Astrocyte (in vitro differentiated cells and primary cell): ENCODE measurements at regions not wholly inside any gene's neighbourhood (a gene's known extent, or its start where the extent isn't known, plus 50 kb on each side); places are given as distances from the start of the nearest gene placed in this dataset.

ENCODE experiments used
- DNase-seq: peaks from one replicate; pipeline ENCODE4 v3.0.0-alpha.2; 2010; ENCODE audit warnings: low read depth
- FAIRE-seq: peaks from 2 replicates; lab custom pipeline; 2011; peaks lifted over from hg19 to GRCh38; lab: Jason Lieb, UNC
- H2AFZ ChIP-seq: 2 replicates; pipeline ENCODE4 v1.6.0; 2012; ENCODE audit warnings: low read depth, low read length, inconsistent platforms
- H3K27ac ChIP-seq: 2 replicates; pipeline ENCODE4 v1.5.1; 2011; ENCODE audit warnings: low read depth, low read length, inconsistent platforms
- H3K27me3 ChIP-seq: 2 replicates; pipeline ENCODE4 v1.6.0; 2011; ENCODE audit warnings: low read length, inconsistent platforms; ENCODE audit not compliant: insufficient read depth
- H3K36me3 ChIP-seq: 2 replicates; pipeline ENCODE4 v1.5.1; 2011; ENCODE audit warnings: low read length, inconsistent platforms; ENCODE audit not compliant: insufficient read depth
- H3K4me1 ChIP-seq: 2 replicates; pipeline ENCODE4 v1.5.1; 2011; ENCODE audit warnings: low read length, inconsistent platforms; ENCODE audit not compliant: insufficient read depth
- H3K4me2 ChIP-seq: 2 replicates; pipeline ENCODE4 v1.6.0; 2012; ENCODE audit warnings: low read length, inconsistent platforms
- H3K4me3 ChIP-seq: 2 replicates; pipeline ENCODE4 v1.5.1; 2011; ENCODE audit warnings: low read depth, mild to moderate bottlenecking, low read length, inconsistent platforms; ENCODE audit not compliant: insufficient read depth
- H3K79me2 ChIP-seq: 2 replicates; pipeline ENCODE4 v1.6.0; 2012; ENCODE audit warnings: mild to moderate bottlenecking, low read length, inconsistent platforms; ENCODE audit not compliant: insufficient read depth
- H3K9ac ChIP-seq: 2 replicates; pipeline ENCODE4 v1.6.0; 2012; ENCODE audit warnings: mild to moderate bottlenecking, low read length, inconsistent platforms
- H3K9me3 ChIP-seq: 2 replicates; pipeline ENCODE4 v1.5.1; 2012; ENCODE audit warnings: low read depth, mild to moderate bottlenecking, low read length, inconsistent platforms; ENCODE audit not compliant: insufficient read depth
- H4K20me1 ChIP-seq: 2 replicates; pipeline ENCODE4 v1.6.0; 2012; ENCODE audit warnings: low read length, inconsistent platforms; ENCODE audit not compliant: insufficient read depth
- H3K27ac Mint-ChIP-seq: one replicate; pipeline ENCODE4 v1.8.0; 2021; ENCODE audit warnings: mild to moderate bottlenecking, mixed read lengths; ENCODE audit not compliant: unreplicated experiment
- H3K27me3 Mint-ChIP-seq: one replicate; pipeline ENCODE4 v1.8.0; 2021; ENCODE audit warnings: low read depth, mixed read lengths; ENCODE audit not compliant: unreplicated experiment
- H3K36me3 Mint-ChIP-seq: one replicate; pipeline ENCODE4 v1.8.0; 2021; ENCODE audit warnings: low read depth, mixed read lengths; ENCODE audit not compliant: unreplicated experiment
- H3K4me1 Mint-ChIP-seq: one replicate; pipeline ENCODE4 v1.8.0; 2021; ENCODE audit warnings: low read depth, mixed read lengths; ENCODE audit not compliant: unreplicated experiment
- H3K4me3 Mint-ChIP-seq: one replicate; pipeline ENCODE4 v1.8.0; 2021; ENCODE audit warnings: mild to moderate bottlenecking, moderate library complexity, mixed read lengths; ENCODE audit not compliant: unreplicated experiment
- H3K9me3 Mint-ChIP-seq: one replicate; pipeline ENCODE4 v1.8.0; 2021; ENCODE audit warnings: mild to moderate bottlenecking, mixed read lengths; ENCODE audit not compliant: unreplicated experiment
- EZH2 ChIP-seq: IDR thresholded peaks from 2 replicates; pipeline ENCODE4 v1.6.1; 2012; ENCODE audit warnings: mild to moderate bottlenecking, low read length, inconsistent platforms; ENCODE audit not compliant: insufficient read depth
- TF ChIP-seq, protein P1 (sequence below): IDR thresholded peaks from 2 replicates; pipeline ENCODE4 v1.5.1; 2011; ENCODE audit warnings: low read depth, mild to moderate bottlenecking, inconsistent platforms, low read length, moderate library complexity; ENCODE audit not compliant: insufficient read depth

DNA sequence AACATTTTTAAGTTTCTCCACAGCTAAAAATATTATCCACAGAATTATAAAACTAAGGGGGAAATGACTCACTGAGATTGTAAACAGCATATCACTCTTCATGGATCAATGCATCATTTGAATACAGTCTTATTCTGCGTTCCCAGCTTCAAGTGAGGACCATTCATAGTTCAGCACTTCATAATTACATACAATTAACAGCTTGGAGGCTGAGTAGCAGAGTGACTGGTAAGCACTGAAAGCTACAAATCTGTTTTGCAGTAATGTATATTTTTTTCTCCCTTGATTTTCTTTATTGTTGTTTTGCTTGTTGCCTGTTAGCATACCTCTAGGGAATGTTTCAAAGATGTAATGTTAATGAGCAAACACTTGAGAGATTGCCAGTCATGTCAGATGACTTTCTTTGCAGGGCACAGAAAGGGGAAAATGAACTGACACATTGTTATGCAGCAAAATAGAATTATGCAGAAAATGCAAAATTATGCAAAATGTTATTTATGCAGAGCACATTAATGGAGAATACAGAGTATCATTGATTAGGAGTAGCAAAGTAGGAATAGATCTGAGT is 138.6 kb downstream of the RPS29 start:
- no peaks in the 10 kb centered on the region for H3K4me1 Mint-ChIP-seq
- H3K27me3 Mint-ChIP-seq: no peaks in the 10 kb centered on the region
- H3K9me3 Mint-ChIP-seq: peaks cover 6% of the 10 kb centered on the region
- H3K27ac Mint-ChIP-seq: no peak overlapping the region
- no peaks in the 10 kb centered on the region for H3K27me3 ChIP-seq
- FAIRE-seq (no peak), DNase-seq (no peak)
- no peak overlapping the region for H3K9ac ChIP-seq
- H3K27ac ChIP-seq: no peak overlapping the region
- no peak overlapping the region for H3K4me3 Mint-ChIP-seq
- H3K79me2 ChIP-seq: no peaks in the 10 kb centered on the region
- no peaks in the 10 kb centered on the region for H3K36me3 ChIP-seq
- peaks cover 7% of the 10 kb centered on the region for H3K9me3 ChIP-seq
- no peaks in the 10 kb centered on the region for H4K20me1 ChIP-seq
- H3K4me2 ChIP-seq: no peak overlapping the region
- H2AFZ ChIP-seq: no peak overlapping the region
- H3K4me3 ChIP-seq: no peak overlapping the region
- no peaks in the 10 kb centered on the region for H3K4me1 ChIP-seq
- TF ChIP-seq, protein P1, sequence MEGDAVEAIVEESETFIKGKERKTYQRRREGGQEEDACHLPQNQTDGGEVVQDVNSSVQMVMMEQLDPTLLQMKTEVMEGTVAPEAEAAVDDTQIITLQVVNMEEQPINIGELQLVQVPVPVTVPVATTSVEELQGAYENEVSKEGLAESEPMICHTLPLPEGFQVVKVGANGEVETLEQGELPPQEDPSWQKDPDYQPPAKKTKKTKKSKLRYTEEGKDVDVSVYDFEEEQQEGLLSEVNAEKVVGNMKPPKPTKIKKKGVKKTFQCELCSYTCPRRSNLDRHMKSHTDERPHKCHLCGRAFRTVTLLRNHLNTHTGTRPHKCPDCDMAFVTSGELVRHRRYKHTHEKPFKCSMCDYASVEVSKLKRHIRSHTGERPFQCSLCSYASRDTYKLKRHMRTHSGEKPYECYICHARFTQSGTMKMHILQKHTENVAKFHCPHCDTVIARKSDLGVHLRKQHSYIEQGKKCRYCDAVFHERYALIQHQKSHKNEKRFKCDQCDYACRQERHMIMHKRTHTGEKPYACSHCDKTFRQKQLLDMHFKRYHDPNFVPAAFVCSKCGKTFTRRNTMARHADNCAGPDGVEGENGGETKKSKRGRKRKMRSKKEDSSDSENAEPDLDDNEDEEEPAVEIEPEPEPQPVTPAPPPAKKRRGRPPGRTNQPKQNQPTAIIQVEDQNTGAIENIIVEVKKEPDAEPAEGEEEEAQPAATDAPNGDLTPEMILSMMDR: no peak
- no peak for TF ChIP-seq EZH2
- H3K36me3 Mint-ChIP-seq: peaks cover 3% of the 10 kb centered on the region

DNA sequence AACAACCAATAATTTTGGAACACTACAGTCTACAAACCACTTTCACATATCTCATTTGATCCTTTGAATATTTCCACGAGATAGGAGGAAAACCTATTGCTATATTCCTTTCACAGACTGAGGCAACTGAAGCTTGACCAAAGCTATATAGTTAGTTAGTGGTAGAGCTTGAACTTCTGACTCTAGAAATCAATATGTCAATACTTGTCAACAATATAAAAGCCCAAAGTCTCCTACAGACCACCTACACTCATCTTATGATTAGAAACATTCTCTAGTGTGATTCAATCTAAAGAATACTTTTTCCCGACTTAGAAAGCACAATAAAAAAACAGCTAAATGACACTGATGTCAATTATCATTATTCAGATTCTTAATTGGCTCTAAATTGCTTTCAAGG is 139.4 kb downstream of the RPS29 start:
- FAIRE-seq (no peak), DNase-seq (no peak)
- H3K9me3 Mint-ChIP-seq: peaks cover 6% of the 10 kb centered on the region
- H3K27ac Mint-ChIP-seq: no peak overlapping the region
- H3K27me3 Mint-ChIP-seq: no peaks in the 10 kb centered on the region
- Histone ChIP-seq H3K27ac (no peak overlapping the region), H3K4me1 (no peaks in the 10 kb centered on the region), H3K9me3 (peaks cover 7% of the 10 kb centered on the region), H2AFZ (no peak overlapping the region), H3K79me2 (no peaks in the 10 kb centered on the region), H3K4me3 (no peak overlapping the region), H3K27me3 (no peaks in the 10 kb centered on the region), H3K9ac (no peak overlapping the region), H3K36me3 (no peaks in the 10 kb centered on the region), H3K4me2 (no peak overlapping the region), H4K20me1 (no peaks in the 10 kb centered on the region)
- H3K4me3 Mint-ChIP-seq: no peak overlapping the region
- H3K4me1 Mint-ChIP-seq: no peaks in the 10 kb centered on the region
- peaks cover 3% of the 10 kb centered on the region for H3K36me3 Mint-ChIP-seq
- no peak for TF ChIP-seq EZH2
- TF ChIP-seq, protein P1: no peak

DNA sequence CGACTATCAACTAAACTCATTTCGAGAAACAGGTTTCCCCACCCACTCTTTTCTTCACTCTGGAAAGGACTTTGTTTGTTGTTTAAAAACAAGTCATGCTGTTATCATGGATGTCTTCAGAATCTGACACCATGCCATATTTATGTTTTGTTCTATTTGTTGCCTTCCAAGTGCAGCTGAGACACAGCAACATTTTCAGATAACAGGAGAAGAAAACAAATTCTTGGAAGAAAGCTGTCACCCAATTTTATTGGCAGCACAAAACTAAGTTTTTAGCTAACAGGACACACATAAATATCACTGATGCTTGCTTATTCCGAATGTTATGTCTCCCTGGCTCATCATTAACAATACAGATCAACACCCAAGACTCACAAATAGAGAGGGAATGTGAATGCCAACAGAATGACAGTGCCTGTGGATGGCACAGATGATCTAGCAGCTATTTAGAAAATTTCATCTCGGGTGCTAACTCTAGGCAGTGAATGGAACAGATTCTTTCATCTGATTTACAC is 147.9 kb downstream of the RPS29 start:
- Mint-ChIP-seq H3K27me3 (peaks cover 11% of the 10 kb centered on the region), H3K36me3 (no peaks in the 10 kb centered on the region), H3K4me3 (no peak overlapping the region), H3K4me1 (no peaks in the 10 kb centered on the region), H3K9me3 (peaks cover 2% of the 10 kb centered on the region), H3K27ac (no peak overlapping the region)
- Histone ChIP-seq H2AFZ (no peak overlapping the region), H3K27ac (no peak overlapping the region), H3K36me3 (no peaks in the 10 kb centered on the region), H3K27me3 (no peaks in the 10 kb centered on the region), H3K4me2 (no peak overlapping the region), H4K20me1 (no peaks in the 10 kb centered on the region), H3K4me1 (no peaks in the 10 kb centered on the region), H3K9me3 (no peaks in the 10 kb centered on the region), H3K9ac (no peak overlapping the region), H3K4me3 (no peak overlapping the region), H3K79me2 (no peaks in the 10 kb centered on the region)
- FAIRE-seq (no peak), DNase-seq (no peak)
- TF ChIP-seq, protein P1: no peak
- TF ChIP-seq EZH2: no peak
